ENCODE measurements at regions not wholly inside any gene's neighbourhood (a gene's known extent, or its start where the extent isn't known, plus 50 kb on each side); places are given as distances from the start of the nearest gene placed in this dataset.

DNA sequence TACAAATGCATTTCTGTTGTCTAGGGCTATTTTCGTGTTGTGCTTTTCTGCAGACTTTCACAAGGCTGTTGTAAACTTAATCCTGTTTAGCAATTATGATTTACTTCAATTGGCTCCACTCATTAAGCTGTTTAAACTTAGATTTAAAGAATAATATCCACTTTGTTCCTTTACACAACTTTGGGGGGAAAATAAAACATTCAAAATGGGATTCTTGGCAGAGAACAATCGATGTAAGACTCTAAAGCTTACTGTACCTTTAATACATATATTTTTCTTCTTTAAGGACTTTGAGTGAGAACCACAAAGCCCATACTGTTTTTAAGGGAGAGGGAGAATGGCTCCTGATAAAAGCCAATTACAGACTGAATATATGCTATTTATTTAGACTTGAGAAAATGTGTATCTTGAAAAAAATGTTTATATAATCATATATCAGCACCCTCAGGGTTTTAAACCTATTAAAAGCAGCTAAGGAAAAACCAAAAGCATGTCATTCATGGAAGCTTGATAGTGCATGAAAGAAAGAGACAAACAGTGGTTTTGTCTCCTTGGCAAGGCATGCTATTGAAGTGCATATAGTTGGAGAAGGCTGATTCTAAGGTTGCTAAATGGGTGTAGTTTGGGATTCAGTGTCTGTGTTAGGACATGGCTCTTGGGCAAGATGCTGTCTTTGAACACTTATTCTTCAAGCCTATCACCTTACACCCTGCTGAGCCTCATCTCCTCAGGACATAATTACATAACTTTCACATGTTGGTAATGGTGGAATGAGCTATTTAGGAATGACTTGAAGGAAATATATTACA lies 293.4 kb upstream of the TBC1D5 start:
- TF ChIP-seq FOXM1 (IDR thresholded peaks at IDR 0.05; ENCODE audit: borderline replicate concordance, low read depth) (no peak), TCF12 (IDR thresholded peaks at IDR 0.05; ENCODE audit: low read depth) (no peak), RAD21 (IDR thresholded peaks at IDR 0.05; ENCODE audit: low read depth) (no peak), CEBPB (IDR thresholded peaks at IDR 0.05) (no peak), YY1 (IDR thresholded peaks at IDR 0.05; ENCODE audit: low read depth) (no peak), TEAD4 (IDR thresholded peaks at IDR 0.05) (no peak), TAF1 (IDR thresholded peaks at IDR 0.05; ENCODE audit: low read depth) (no peak), EP300 (IDR thresholded peaks at IDR 0.05; ENCODE audit: borderline replicate concordance) (no peak), NFIC (IDR thresholded peaks at IDR 0.05) (no peak), CREB1 (IDR thresholded peaks at IDR 0.05; ENCODE audit: low read depth) (no peak), EGR1 (IDR thresholded peaks at IDR 0.05) (no peak), ZBTB7A (IDR thresholded peaks at IDR 0.05; ENCODE audit: low read depth) (no peak)
- TF ChIP-seq, protein P1, sequence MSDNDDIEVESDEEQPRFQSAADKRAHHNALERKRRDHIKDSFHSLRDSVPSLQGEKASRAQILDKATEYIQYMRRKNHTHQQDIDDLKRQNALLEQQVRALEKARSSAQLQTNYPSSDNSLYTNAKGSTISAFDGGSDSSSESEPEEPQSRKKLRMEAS (IDR thresholded peaks at IDR 0.05) = no peak
- TF ChIP-seq, protein P2, sequence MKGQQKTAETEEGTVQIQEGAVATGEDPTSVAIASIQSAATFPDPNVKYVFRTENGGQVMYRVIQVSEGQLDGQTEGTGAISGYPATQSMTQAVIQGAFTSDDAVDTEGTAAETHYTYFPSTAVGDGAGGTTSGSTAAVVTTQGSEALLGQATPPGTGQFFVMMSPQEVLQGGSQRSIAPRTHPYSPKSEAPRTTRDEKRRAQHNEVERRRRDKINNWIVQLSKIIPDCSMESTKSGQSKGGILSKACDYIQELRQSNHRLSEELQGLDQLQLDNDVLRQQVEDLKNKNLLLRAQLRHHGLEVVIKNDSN (IDR thresholded peaks at IDR 0.05) = no peak

All from Ishikawa (cell line).